H1 (cell line): ENCODE measurements at regions not wholly inside any gene's neighbourhood (a gene's known extent, or its start where the extent isn't known, plus 50 kb on each side); places are given as distances from the start of the nearest gene placed in this dataset.

ENCODE experiments used
- ATF2 ChIP-seq: IDR thresholded peaks from 2 replicates; pipeline ENCODE4 v1.6.1; 2012; ENCODE audit warnings: low read length, inconsistent platforms
- CHD7 ChIP-seq: fragments of 300-600 bp; sonication (generic); IDR thresholded peaks from 2 replicates; pipeline ENCODE4 v1.7.1; 2012; ENCODE audit warnings: low read length, moderate library complexity, mild to moderate bottlenecking, inconsistent platforms; ENCODE audit not compliant: insufficient replicate concordance
- EZH2 ChIP-seq: fragments of 200-600 bp; sonication (generic); IDR thresholded peaks from 2 replicates; pipeline ENCODE4 v1.7.1; 2012; ENCODE audit warnings: low read depth, mild to moderate bottlenecking, moderate library complexity, low read length, inconsistent platforms; ENCODE audit not compliant: severe bottlenecking
- FOSL1 ChIP-seq: IDR thresholded peaks from 2 replicates; pipeline ENCODE4 v1.6.1; 2011; ENCODE audit warnings: mild to moderate bottlenecking, low read depth, low read length, moderate library complexity; ENCODE audit not compliant: insufficient read depth
- JUND ChIP-seq: IDR thresholded peaks from 2 replicates; pipeline ENCODE4 v1.6.1; 2011; ENCODE audit warnings: mild to moderate bottlenecking, improper control_type of control experiment, low read length
- NANOG ChIP-seq: IDR thresholded peaks from 2 replicates; pipeline ENCODE4 v1.6.1; 2011; ENCODE audit warnings: low read length, low read depth, mild to moderate bottlenecking, inconsistent platforms; ENCODE audit not compliant: insufficient read depth, poor library complexity, severe bottlenecking
- POLR2A ChIP-seq, 2 experiments: IDR thresholded peaks; 1 replicate in 1 of 2; 2 replicates in 1 of 2; pipeline ENCODE4 v1.6.1; 2011; ENCODE audit warnings: low read depth in 2 of 2, low read length in 2 of 2, mild to moderate bottlenecking in 2 of 2; ENCODE audit errors: control extremely low read depth in 1 of 2
- SIX5 ChIP-seq: IDR thresholded peaks from 2 replicates; pipeline ENCODE4 v1.6.1; 2011; ENCODE audit warnings: mild to moderate bottlenecking, low read depth, low read length
- SP2 ChIP-seq: IDR thresholded peaks from 2 replicates; pipeline ENCODE4 v1.6.1; 2012; ENCODE audit warnings: mild to moderate bottlenecking, low read length, inconsistent platforms
- TAF7 ChIP-seq: optimal IDR thresholded peaks from 2 replicates; pipeline ENCODE3; 2011; ENCODE audit warnings: low read depth, mild to moderate bottlenecking, inconsistent platforms, low read length, moderate library complexity, borderline replicate concordance

GRCh38 chr12:65684906-65685305 lies 139.4 kb upstream of the HMGA2 start (continued):
- TF ChIP-seq CHD7 (no peak), SIX5 (no peak), NANOG (no peak), SP2 (no peak), ATF2 (no peak), POLR2A (IDR thresholded peaks at IDR 0.05; ENCODE audit: control extremely low read depth in 1 of 2, low read depth in 2 of 2, low read length in 2 of 2) (no peak), JUND (no peak), EZH2 (no peak), TAF7 (no peak), FOSL1 (no peak)
